Activated T-cell treated with anti-CD3 and anti-CD28 coated beads, Interleukin-2, amount 50 U/mL, for 72 hours (primary cell): ENCODE measurements at regions not wholly inside any gene's neighbourhood (a gene's known extent, or its start where the extent isn't known, plus 50 kb on each side); places are given as distances from the start of the nearest gene placed in this dataset.
"Not testable (repeated sequence)": the region's sequence is repeated elsewhere in the genome, so short reads cannot be mapped to it uniquely, and the experiment has no call there.

Experiments used
- ATAC-seq, 2 donors: fragments of 150-1000 bp; cut with Tn5 transposase; replicated peaks in 1 of 2; 2 replicates each; pipeline ENCODE4 v1.10.0; 2021; ENCODE audit warnings: moderate library complexity in 2 of 2, mild to moderate bottlenecking in 1 of 2
- DNase-seq, 2 donors: peaks; one replicate each; pipeline ENCODE4 v3.0.0; 2021 to 2022; ENCODE audit warnings: mixed read lengths in 1 of 2
- H3K27ac Mint-ChIP-seq: one replicate; pipeline ENCODE4 v1.8.0; 2022; ENCODE audit warnings: mild to moderate bottlenecking, moderate library complexity, mixed read lengths
- H3K27me3 Mint-ChIP-seq: one replicate; pipeline ENCODE4 v1.8.0; 2022; ENCODE audit warnings: low read depth, mixed read lengths
- H3K36me3 Mint-ChIP-seq, 2 donors: one replicate each; pipeline ENCODE4 v1.8.0; 2022; ENCODE audit warnings: mixed read lengths in 2 of 2, mild to moderate bottlenecking in 1 of 2; ENCODE audit not compliant: insufficient read depth in 2 of 2
- H3K4me1 Mint-ChIP-seq: one replicate; pipeline ENCODE4 v1.8.0; 2022; ENCODE audit warnings: low read depth, mixed read lengths
- H3K4me3 Mint-ChIP-seq, 2 donors: one replicate each; pipeline ENCODE4 v1.8.0; 2022; ENCODE audit warnings: mild to moderate bottlenecking in 2 of 2, mixed read lengths in 2 of 2, moderate library complexity in 2 of 2
- H3K9me3 Mint-ChIP-seq, 2 donors: one replicate each; pipeline ENCODE4 v1.8.0; 2022; ENCODE audit warnings: mixed read lengths in 2 of 2

DNA sequence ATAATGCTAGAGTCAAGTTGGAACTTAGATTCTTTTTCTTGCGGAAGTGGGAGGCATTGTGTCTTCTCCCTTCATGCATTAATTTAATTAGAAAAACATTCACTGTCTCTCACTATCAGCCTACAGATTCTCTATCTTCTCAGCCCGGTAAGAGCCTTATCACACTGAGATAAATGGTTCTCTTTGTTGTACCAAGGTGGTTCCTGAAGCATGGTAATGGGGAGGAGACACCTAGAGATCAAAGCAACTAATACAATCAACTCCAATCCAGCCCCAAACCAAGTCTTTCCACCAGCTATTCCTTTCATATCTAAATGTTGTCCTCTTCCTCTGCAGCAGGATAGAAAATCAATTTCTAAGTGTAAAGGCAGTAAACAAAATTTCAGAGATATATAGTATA lies 210.8 kb downstream of the DAD1 start:
- no peak for DNase-seq
- H3K4me3 Mint-ChIP-seq, result no peak overlapping the region
- ATAC-seq, result no peak
- H3K4me1 Mint-ChIP-seq, result no peaks in the 10 kb centered on the region
- no peaks in the 10 kb centered on the region for H3K36me3 Mint-ChIP-seq
- H3K9me3 Mint-ChIP-seq, result no peaks in the 10 kb centered on the region
- H3K27me3 Mint-ChIP-seq, result no peaks in the 10 kb centered on the region
- no peak overlapping the region for H3K27ac Mint-ChIP-seq

DNA sequence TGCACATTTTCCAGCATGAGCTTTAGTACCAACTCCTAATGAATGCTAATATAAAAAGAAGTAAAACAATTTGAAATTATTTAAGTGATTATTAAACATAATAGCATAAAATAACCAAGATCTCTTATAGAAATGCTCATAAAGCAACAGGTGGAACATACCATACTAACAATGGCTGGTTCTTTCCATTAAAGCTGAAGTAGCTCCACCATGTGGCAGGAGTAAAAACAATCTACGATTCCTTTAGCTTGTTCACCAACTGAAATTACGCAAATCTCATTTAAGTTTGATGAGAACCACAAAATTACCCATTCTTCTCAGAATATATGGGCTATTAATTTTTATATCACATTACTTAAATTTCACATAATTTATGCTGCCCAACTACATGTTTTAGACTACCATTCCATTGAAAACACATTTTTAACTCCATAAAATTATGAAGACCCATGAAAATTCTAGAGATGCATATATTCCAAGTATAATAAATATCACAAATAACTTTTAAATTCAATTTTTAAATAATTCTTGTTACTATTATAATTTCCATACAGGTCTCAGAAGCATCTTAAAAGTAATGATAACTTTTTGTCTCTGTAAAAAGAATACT lies 213.6 kb downstream of the DAD1 start:
- H3K36me3 Mint-ChIP-seq, result no peaks in the 10 kb centered on the region
- no peaks in the 10 kb centered on the region for H3K27me3 Mint-ChIP-seq
- no peaks in the 10 kb centered on the region for H3K9me3 Mint-ChIP-seq
- H3K4me3 Mint-ChIP-seq, result no peak overlapping the region
- DNase-seq, result no peak
- ATAC-seq, result no peak
- H3K4me1 Mint-ChIP-seq, result no peaks in the 10 kb centered on the region
- no peak overlapping the region for H3K27ac Mint-ChIP-seq

- Mint-ChIP-seq H3K9me3 (no peaks in the 10 kb centered on the region), H3K27me3 (no peaks in the 10 kb centered on the region), H3K36me3 (no peaks in the 10 kb centered on the region), H3K4me1 (no peaks in the 10 kb centered on the region), H3K27ac (no peak overlapping the region), H3K4me3 (no peak overlapping the region)
- ATAC-seq (no peak), DNase-seq (no peak)
Observed at GRCh38 chr14:22370084-22370847, 218.8 kb downstream of the DAD1 start.

DNA sequence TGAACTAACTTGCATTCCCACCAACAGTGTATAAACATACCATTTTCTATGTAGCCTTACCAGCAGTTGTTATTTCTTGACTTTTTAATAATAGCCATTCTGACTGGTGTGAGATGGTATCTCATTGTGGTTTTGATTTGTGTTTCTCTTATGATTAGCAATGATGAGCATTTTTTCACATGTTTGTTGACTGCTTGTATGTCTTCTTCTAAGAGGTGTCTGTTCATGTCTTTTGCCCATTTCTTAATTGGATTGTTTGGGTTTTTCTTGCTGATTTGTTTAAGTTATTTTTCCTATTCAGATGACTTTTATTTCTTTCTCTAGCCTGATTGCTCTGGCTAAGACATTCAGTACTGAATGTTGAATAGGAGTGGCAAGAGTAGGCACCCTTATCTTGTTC lies 230.3 kb downstream of the DAD1 start:
- no peaks in the 10 kb centered on the region for H3K27me3 Mint-ChIP-seq
- no peak for ATAC-seq
- no peaks in the 10 kb centered on the region for H3K9me3 Mint-ChIP-seq
- H3K36me3 Mint-ChIP-seq, result no peaks in the 10 kb centered on the region
- H3K27ac Mint-ChIP-seq, result no peak overlapping the region
- no peak for DNase-seq
- H3K4me3 Mint-ChIP-seq, result no peak overlapping the region
- no peaks in the 10 kb centered on the region for H3K4me1 Mint-ChIP-seq

DNA sequence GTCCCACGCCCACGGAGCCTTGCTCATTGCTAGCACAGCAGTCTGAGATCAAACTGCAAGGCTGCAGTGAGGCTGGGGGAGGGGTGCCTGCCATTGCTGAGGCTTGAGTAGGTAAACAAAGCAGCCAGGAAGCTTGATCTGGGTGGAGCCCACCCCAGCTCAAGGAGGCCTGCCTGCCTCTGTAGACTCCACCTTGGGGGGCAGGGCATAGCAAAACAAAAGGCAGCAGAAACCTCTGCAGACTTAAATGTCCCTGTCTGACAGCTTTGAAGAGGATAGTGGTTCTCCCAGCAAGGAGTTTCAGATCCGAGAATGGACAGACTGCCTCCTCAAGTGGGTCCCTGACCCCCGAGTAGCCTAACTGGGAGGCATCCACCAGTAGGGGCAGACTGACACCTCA lies 239.7 kb downstream of the DAD1 start:
- not testable (repeated sequence) for H3K9me3 Mint-ChIP-seq, DNase-seq, H3K36me3 Mint-ChIP-seq, H3K27me3 Mint-ChIP-seq, H3K4me3 Mint-ChIP-seq, H3K4me1 Mint-ChIP-seq, ATAC-seq, H3K27ac Mint-ChIP-seq

DNA sequence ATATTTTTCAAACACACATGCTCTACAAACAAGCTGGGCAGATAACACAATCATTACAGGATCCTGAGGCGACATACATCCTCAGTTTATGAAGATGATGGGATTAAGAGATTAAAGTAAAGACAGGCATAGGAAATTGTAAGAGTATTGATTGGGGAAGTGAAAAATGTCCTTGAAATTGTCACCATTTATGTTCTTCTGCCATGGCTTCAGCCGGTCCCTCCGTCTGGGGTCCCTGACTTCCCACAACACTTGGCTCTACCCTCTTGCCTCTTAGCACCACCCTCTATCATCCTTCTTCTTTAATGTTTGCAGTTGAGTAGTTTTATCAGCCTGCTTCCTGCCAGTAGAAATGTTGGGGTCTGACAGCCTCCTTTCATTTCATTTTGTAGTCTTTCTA lies 244.4 kb downstream of the DAD1 start:
- H3K27ac Mint-ChIP-seq, result no peak overlapping the region

GRCh38 chr14:22344209-22344608 lies 244.8 kb downstream of the DAD1 start:
- H3K9me3 Mint-ChIP-seq, DNase-seq, H3K4me3 Mint-ChIP-seq, H3K27me3 Mint-ChIP-seq, H3K27ac Mint-ChIP-seq, ATAC-seq, H3K36me3 Mint-ChIP-seq, H3K4me1 Mint-ChIP-seq: not testable (repeated sequence)

More for the DNA sequence above, 244.4 kb downstream of the DAD1 start:
- Mint-ChIP-seq H3K27me3 (no peaks in the 10 kb centered on the region), H3K4me1 (no peaks in the 10 kb centered on the region), H3K4me3 (no peak overlapping the region), H3K36me3 (no peaks in the 10 kb centered on the region), H3K9me3 (no peaks in the 10 kb centered on the region)
- DNase-seq (no peak), ATAC-seq (no peak)

- DNase-seq, result no peak
- no peak for ATAC-seq
- Mint-ChIP-seq H3K36me3 (no peaks in the 10 kb centered on the region), H3K4me1 (no peaks in the 10 kb centered on the region), H3K27me3 (no peaks in the 10 kb centered on the region), H3K27ac (no peak overlapping the region), H3K4me3 (no peak overlapping the region), H3K9me3 (no peaks in the 10 kb centered on the region)
Observed at GRCh38 chr14:22341049-22341448, 248.0 kb downstream of the DAD1 start.

DNA sequence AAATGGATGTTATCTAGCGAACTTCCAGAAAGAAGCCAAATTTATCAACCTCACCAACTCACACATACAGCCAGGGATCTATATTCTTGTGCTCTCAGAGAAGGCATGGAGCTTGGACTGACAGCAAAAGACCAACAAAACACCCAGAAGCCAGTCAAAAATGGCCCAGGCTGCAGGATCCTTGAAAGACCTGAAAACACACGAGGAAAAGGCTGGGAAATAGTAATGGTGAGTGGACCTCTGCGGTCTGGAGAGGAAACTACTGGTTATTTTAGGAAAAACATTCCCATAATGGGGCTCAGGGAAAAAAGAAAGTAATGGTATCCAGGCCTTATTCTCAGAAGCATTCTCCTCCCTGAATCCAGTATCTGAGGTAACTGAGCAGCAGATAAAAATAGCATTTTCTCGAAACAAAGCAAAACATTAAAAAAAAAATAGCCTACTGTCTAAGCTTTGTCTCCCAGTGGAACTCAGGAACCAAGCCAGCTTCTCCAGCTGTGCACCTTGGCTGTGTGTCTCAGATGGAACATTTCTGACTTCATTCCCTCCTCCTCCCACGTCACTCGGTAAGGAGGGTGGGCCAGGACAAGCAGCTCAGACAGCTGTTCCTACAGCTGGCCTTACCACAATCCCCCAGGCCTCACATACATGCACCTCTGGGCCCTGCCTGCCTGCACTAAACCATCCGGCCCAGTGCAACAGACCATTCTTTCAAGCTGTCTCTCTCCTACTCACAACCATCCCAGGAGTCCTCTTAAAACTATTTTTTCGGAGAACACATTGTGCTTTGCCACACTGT lies 249.9 kb downstream of the DAD1 start:
- H3K9me3 Mint-ChIP-seq, result no peaks in the 10 kb centered on the region
- DNase-seq (no peak), ATAC-seq (no peak)
- no peaks in the 10 kb centered on the region for H3K36me3 Mint-ChIP-seq
- H3K4me1 Mint-ChIP-seq, result no peaks in the 10 kb centered on the region
- H3K27me3 Mint-ChIP-seq, result no peaks in the 10 kb centered on the region
- no peak overlapping the region for H3K27ac Mint-ChIP-seq
- no peak overlapping the region for H3K4me3 Mint-ChIP-seq

- ATAC-seq, result no peak
Observed at GRCh38 chr14:22338381-22338780, 250.6 kb downstream of the DAD1 start.

GRCh38 chr14:22337938-22338337 lies 251.1 kb downstream of the DAD1 start:
- DNase-seq, result no peak
- H3K27me3 Mint-ChIP-seq, result no peaks in the 10 kb centered on the region
- no peak for ATAC-seq
- H3K4me1 Mint-ChIP-seq, result no peaks in the 10 kb centered on the region
- no peaks in the 10 kb centered on the region for H3K9me3 Mint-ChIP-seq
- H3K36me3 Mint-ChIP-seq, result no peaks in the 10 kb centered on the region
- no peak overlapping the region for H3K4me3 Mint-ChIP-seq
- no peak overlapping the region for H3K27ac Mint-ChIP-seq

More at GRCh38 chr14:22338381-22338780, 250.6 kb downstream of the DAD1 start:
- no peaks in the 10 kb centered on the region for H3K4me1 Mint-ChIP-seq
- H3K36me3 Mint-ChIP-seq, result no peaks in the 10 kb centered on the region
- no peak overlapping the region for H3K27ac Mint-ChIP-seq
- no peak for DNase-seq
- H3K27me3 Mint-ChIP-seq, result no peaks in the 10 kb centered on the region
- H3K4me3 Mint-ChIP-seq, result no peak overlapping the region
- no peaks in the 10 kb centered on the region for H3K9me3 Mint-ChIP-seq

GRCh38 chr14:22337521-22337920 lies 251.5 kb downstream of the DAD1 start:
- no peak for DNase-seq
- ATAC-seq, result no peak
- Mint-ChIP-seq H3K9me3 (no peaks in the 10 kb centered on the region), H3K27me3 (no peaks in the 10 kb centered on the region), H3K4me3 (no peak overlapping the region), H3K27ac (no peak overlapping the region), H3K4me1 (no peaks in the 10 kb centered on the region), H3K36me3 (no peaks in the 10 kb centered on the region)

DNA sequence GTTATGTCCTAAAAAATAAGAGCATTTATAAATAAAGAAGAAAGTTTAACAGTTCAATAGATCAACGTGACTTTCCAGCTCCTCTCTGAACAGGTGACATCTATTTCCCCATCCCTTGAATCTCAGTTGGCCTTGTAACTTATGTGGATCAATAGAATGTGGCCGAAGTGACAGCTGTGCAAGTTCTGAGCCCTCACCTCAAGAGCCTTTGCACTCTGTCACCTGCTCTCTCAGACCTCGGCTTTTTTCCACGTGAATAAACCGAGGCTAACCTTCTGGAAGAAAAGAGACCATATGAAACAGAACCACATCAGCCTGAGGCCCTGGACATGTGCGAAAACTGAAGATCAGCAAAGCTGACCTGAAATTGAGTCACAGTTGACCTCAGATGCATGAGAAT lies 253.0 kb downstream of the DAD1 start:
- Mint-ChIP-seq H3K9me3 (no peaks in the 10 kb centered on the region), H3K36me3 (no peaks in the 10 kb centered on the region), H3K27me3 (no peaks in the 10 kb centered on the region), H3K4me3 (no peak overlapping the region), H3K4me1 (no peaks in the 10 kb centered on the region), H3K27ac (no peak overlapping the region)
- ATAC-seq (no peak), DNase-seq (no peak)
